Skin of body (tissue), 1 donor: ENCODE measurements at regions not wholly inside any gene's neighbourhood (a gene's known extent, or its start where the extent isn't known, plus 50 kb on each side); places are given as distances from the start of the nearest gene placed in this dataset.
"Not testable (repeated sequence)": the region's sequence is repeated elsewhere in the genome, so short reads cannot be mapped to it uniquely, and the experiment has no call there.

ENCODE experiments used
- DNase-seq: peaks from one replicate; lab custom pipeline; 2025; lab: John Stamatoyannopoulos, UW

DNA sequence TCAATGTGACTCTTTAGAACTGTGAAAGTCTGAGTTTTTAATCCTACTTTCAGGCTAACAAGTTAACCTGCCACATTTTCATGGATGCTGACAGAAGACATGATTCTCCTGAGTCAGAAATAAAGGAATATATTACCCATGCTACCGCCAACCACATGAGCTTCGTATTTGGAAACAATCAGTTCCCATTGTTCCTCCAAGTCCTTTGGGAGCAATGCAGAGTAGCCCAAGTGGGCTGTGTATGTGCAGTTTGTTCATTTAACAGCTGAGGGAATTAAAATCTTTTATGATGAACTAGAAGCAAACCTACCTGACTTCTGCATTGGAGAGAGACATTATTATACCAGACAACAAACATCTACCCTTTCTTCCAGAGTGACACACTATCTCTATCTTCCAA, 169.3 kb upstream of the BET1 start:
- no peak for DNase-seq

DNA sequence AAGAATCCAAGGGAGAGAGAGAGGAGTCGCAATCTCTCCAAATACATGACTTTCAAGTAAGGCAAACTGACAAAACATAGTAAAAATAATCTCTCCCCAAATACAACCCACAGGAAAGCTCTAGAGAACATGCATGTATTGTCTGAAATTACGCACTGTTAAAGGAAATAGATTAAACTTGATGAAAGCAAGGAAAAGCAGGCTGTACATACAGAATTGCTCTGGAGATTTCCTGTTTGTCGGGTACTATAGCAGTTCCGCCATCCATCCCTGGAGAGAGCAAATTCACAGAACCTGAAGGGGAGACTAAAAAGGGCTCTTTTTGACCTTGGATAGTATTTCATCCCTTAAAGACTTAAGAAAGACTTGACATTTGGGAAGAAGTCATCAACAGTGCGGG, 170.2 kb upstream of the BET1 start:
- DNase-seq = no peak

DNA sequence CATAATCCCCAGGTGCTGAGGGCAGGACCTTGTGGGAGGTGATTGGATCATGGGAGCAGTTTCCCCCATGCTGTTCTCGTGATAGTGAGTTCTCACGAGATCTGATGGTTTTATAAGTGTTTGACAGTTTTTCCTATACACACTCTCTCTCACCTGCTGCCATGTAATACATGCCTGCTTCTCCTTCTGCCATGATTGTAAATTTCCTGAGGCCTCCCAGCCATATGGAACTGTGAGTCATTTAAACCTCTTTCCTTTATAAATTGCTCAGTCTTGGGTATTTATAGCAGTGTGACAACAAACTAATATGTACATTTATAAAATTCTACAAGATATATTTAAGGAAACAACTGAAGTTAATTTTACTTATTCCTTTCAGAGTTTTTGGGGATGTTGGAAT, 170.8 kb upstream of the BET1 start:
- DNase-seq = no peak

DNA sequence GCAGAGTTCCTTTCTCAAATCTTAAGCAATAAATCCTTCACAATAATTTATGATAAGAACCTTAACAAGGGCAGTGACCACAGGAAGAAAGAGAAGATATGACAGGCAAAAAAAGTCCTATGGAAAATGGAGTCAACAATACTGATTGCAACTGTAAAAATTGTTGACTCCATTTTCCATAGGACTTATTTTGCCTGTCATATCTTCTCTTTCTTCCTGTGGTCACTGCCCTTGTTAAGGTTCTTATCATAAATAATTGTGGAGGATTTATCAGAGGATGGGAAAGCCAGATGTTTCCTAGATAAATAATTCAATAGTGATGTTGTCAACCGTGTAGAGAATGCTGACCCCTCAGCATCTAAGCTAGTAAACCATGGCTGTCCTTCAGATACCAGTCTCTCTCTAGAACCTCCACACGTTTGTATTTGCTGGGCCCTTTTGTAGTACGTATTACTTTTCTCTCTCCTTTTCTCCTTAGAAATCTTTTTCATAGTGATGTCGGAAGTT, 172.6 kb upstream of the BET1 start:
- no peak for DNase-seq

DNA sequence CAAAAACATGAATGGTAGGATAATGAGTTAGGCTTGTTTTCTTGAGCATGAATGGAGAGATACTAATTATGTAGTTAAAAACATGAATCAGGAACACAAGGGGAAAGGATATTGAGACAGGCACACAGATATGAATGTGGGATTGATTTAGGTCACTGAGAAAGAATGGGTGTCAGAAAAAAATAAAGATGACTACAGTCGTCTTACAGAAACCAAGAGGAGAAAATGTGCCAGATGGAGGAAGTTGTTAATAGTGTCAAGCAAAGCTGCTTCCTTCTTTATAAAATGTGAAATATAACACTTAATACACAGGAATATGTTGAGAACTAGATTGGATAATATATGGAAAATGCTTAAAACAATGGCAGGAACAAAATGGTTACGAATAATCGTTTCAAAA, 173.3 kb upstream of the BET1 start:
- DNase-seq = peak; percentile 32

DNA sequence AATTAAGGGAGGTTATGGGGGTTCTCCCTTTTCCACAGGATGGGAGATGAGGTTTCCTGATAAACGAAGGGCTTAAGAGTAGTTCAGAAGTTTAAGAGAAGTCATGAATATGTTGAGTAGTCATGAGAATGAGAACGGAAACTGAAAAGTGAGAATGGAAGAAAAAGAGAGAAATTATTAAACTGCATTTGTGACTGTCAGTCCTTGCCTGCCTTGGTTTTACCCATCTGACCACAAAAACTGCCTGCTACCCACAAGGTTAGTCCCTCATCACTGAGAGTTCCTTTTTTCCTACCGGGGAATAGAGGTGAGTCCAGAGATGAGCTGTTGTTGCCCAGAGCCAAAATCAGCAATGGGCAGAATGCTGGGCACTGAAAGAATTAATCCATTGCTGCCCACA, 174.1 kb upstream of the BET1 start:
- no peak for DNase-seq

DNA sequence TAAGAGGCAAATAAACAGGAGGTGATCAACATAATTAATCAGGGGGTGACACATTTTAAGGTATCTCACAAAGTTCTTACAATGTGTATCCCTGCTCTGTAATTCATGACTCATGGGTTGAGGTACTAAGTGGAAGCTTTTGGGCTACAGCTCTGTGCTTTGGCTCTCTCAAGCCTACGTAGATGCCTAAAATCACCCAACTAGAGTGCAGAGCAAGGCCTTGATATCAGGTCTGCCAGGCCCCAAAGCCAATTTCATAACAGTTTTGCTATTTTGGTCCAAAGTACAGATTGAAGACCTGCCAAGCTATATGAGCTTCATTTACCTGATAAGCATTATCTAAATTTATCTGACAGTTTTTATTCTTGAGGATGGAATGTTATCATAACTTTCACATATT, 175.3 kb upstream of the BET1 start:
- DNase-seq = no peak

DNA sequence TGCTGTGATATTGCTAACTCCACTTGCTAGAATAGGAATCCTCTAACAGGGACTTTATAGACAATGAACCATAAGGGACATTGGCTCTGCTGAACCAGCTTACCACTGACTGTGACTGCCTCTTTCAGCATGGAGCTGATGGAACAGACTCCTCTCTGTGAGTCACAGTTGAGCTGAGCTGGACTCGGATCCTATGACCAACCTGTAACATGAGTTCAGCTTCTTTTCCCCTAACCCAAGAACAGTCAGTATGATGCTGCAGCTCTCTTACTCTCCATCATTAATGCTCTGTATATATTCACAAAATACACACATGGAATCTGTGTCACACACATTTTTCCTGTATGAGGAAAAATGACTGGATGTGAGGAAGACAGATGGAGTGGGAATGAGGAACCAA, 177.9 kb upstream of the BET1 start:
- DNase-seq = no peak

DNA sequence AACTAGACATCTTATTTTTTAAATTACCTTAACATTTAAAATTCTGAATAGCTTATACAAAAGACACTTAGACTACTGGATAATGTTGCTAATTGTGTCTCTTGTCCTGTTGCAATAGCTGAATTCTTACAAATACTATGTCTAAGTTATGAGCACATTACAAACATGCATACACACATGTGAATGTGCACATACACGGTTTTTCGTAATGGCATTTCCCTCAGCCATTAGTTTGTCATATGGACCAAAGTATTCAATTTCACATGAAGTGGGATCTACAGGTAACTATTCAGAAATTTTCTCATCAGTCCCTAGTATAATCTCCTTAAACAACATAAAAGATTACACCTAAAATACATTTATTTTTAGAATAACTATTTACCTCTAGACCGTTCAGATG, 178.6 kb upstream of the BET1 start:
- DNase-seq = no peak

DNA sequence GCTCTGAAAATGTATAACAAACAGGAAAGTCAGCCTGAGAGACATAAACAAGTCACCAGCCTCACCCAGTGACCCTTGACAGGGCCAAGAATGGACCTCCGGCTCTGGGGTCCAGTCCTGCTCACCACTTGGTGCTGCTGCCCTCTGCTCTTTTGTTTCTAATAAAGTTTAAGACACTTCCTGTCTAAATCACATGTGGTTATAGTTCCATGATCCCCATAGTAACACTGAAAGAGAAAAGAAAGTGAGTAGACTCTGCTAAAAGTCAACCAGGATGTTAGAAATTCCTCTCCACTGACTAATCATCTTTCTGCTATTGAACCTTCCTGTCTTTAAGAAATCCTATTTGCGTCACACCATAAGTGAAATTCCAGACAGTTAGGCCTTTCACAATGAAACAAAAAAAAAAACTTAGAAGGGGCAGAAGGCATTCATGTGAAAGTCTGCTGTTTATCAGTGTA, 179.2 kb upstream of the BET1 start:
- peak; percentile 90 for DNase-seq

DNA sequence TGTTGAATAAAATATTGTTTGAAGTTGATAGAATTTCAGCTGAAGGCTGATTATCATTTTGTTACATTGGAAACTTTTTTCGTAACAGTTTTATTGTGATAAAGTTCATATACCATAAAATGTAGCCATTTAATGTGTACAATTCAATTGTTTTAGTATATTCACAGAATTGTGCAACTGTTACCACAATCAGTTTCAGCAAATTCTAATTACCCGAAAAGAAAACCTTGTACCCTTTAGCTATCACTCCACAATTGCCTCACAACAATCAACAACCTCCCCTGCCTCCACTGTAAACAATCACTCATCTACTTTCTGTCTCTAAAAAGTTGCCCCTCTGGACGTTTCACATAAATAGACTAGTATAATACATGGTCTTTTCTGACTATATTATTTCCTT, 179.7 kb upstream of the BET1 start:
- no peak for DNase-seq

DNA sequence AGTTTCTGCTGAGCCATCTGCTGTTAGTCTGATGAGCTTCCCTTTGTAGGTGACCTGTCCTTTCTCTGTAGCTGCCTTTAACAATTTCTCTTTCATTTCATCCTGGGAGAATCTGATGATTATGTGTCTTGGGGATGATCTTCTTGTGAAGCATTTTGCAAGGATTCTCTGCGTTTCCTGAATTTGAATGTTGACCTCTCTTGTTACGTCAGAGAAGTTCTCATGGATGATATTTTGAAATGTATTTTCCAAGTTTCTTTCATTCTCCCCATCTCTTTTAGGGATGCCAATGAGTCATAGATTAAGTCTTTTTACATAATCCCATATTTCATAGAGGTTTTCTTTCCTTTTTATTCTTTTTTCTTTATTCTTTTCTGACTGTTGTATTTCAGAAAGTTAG, 184.2 kb upstream of the BET1 start:
- DNase-seq = no peak

DNA sequence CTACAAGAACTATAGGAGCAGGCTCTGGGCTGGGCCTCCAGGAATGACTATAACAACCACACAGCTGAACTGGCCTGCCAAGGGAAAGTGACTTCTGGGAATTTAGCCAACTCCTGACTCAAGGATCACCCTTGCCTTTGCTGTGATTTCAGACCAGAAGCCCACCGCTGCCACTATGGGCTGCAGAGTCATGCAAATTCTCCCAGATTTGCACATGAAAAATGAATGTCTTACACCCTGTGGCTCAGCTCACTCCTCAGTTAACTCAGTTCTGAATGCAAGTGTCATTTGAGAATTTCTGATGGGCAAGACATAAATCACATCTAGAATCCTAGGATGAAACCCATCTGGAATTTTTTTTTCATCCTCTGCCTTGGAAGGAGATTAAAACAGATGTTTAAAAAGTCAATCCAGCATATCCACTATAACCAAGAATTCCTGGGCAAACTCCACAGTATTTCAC, 186.5 kb upstream of the BET1 start:
- peak; percentile 51 for DNase-seq

DNA sequence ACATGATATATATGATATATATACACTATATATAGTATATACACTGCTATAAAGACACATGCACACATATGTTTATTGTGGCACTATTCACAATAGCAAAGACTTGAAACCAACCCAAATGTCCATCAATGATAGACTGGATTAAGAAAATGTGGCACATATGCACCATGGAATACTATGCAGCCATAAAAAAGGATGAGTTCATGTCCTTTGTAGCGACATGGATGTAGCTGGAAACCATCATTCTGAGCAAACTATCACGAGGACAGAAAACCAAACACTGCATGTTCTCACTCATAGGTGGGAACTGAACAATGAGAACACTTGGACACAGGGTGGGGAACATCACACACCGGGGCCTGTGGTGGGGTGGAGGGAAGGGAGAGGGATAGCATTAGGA, 190.3 kb upstream of the BET1 start:
- not testable (repeated sequence) for DNase-seq

DNA sequence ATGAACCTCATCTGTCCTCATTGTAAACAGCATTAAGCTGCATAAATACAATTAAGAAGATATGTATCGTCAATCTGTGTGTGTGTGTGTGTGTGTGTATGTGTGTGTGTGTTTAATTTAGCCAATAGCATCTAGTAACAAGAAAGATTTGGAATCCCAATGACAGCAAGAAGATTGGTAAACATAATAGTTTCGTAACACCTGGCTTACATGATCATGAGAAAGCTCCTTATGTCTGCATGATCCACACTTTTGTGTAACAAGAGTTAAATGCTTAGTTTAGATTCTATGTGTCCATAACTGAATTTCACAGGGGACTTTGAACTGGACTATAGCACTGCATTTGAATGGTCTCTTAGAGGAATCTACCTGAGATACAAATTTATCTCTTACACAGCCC, 191.0 kb upstream of the BET1 start:
- no peak for DNase-seq

DNA sequence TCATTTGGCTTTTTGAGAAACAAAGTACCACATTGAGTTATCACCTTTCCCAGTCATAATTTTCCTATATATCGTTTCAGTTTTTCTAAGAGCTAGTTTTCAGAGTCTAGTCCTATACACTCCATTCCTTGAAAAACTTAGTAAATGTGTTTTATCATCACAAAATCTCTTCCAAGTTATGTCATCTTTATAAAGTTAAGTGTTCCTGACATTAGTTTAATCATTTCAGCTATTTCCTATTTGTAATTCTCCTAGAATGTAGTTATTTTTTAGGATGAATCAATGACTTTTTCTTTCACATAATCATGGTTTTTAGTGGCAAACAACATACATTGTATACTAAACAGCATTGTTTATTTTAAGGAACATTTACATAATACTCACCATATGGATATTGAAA, 191.7 kb upstream of the BET1 start:
- DNase-seq = no peak

DNA sequence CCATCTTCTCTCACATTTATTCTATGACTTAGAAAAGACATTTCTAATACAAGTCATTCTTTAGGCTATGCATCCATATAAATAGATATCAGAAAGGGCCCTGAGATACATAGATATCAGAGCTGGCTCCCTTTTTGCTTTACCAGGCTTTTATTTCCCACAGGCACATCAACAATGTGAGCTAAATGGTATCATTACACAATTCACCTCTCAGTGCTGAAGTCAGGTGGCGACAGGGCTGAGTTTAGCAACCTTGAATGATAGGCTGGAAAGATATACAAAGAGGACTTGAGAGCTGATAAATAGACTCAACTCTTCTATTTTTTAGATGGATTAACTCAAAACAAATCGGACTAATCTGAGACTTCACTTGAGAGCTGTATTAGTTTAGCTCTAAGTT, 189.2 kb upstream of the COL1A2 start:
- DNase-seq = no peak

DNA sequence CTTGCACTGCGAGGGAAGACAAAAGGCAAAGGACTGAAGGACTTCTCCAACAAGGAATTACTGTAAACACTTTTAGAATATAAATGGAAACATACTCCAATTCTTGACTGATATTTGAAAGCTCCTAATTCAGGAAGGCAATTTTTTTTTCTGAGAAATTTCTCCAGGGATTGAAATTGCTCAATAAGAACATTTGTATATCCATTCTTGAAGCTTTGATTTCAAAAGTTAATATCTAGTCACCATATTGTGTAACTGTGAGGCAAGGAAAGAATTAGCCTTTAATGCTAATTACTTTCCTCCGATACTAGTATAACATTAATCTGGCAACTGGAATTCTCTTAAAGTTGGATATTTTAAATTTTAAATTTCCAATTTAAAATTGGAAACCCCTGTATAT, 188.4 kb upstream of the COL1A2 start:
- no peak for DNase-seq

DNA sequence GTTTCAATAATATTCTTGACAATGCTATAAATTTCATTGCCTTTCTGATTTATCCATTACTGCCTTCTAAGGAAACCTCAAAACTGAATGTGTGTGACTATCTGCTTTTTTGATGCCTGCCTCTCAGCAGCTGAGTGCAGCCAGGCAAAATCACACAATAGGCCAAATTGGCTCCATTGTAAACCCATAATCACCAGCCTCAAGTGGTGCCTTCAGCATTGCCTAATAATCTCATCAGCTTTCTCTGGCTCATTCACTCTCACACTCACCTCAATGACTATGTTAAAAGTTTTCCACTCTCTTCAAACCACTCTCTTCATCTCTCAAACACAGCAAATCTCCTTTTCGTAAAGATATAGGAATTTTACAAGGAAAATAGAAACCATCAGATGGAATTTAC, 182.5 kb upstream of the COL1A2 start:
- DNase-seq = no peak

DNA sequence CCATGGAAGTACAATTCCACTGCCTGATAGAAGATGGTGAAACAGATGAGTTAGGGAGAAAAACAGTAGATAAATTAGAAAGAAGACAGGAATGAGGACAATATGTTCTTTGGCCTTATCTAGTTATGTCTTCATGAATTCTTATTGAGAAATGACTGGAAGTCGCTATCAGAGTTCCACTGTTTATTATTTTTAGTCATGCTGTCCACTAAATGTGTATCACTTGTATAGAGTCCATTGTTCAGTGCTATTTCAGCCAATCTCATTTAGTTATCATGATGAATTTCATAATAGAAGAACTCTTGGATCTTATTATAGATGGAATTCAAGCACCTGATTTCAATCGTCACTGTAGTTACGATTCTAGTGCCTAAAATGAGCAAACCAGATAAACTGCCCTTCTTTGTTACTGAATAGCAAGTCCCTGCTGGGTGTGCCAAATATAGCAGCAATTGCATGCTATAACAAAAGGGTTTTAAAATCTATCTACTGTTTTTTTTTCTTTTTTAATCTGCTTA, 177.7 kb upstream of the COL1A2 start:
- no peak for DNase-seq

DNA sequence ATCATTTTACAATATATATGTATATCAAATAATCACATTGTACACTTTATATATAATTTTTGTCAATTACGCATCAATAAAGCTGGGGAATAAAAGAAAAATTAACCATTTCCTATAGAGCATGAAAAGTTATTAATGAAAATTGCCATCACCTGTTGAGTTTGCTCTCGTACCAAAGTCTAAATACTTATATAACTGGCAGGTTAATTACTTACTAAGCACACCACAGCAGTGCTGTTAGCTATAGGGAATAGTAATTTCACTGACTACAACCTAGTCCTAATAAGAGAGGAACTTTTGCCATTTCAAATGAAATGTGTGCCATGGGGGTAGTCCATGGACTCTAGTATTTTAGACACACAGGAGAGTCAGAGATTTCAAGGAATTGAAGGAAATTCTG, 176.9 kb upstream of the COL1A2 start:
- DNase-seq = no peak

DNA sequence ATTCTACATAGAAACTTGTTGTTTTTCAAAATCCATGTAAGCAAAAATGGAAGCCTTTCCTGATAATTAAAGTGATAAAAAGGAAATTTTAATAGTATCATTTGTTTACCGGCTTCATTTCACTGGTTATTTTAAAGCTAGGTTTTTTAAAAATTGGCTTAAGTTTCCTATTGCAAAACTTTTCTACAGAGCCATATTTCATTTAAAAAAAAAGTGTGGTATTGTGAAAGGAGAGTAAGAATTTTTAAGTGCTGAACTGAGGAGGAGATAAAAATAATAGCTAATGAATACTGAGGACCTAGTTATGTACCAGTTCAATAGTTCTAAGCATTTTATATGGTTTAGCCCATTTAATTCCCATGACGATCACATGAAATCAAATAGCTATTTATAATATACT, 172.2 kb upstream of the COL1A2 start:
- no peak for DNase-seq

DNA sequence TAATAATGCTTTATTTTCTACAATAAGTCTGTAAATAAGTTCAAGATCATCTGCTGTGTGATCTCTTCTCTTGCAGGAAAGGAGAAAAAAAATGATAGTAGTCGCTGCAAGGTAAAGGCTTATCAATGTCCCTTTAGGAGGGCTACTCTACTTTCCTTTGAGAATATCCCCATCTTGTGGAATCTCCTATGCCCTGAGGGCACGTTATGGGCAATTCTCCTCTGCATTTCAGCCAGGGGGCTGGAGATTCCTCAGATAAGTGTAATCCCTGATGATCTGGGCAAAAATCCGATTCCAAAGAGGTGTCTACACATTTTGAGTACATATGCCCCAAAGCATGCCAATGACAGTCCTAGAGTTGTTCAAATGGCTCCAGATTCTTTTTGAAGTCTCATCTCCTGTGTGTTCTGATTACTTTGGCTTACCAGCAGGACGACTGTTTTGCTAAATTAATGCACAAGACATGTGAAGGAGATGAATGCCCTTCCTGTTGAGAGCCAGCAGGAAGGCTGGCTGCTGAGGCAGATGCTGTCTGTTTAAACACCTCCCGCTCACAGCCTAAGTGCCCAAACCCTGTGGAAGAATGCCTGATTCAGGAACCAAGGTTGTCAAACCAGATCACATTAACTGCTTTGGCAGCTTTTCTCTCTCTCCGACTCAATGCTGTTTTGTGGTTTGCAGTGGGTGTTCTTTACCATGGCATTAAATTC, 171.2 kb upstream of the COL1A2 start:
- DNase-seq = no peak

DNA sequence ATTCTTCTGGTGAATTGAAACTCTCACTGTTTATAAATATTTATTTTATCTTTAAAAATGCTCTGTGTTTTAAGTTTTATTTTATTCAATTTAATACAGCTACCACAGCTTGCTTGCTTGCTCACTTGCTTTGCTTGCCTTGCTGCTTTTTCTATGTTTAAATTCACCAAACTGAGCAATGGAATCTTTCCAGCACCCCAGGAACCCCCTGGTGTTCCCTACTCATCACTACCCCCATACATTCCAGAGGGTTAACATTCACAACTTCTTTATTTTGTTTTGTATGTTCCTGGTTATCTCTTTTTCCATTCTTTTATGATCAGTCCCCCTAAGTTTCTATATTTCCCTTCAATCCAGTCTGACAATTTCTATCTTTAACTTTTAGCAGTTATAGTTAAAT, 166.5 kb upstream of the COL1A2 start:
- DNase-seq = no peak
